ENCODE measurements at regions not wholly inside any gene's neighbourhood (a gene's known extent, or its start where the extent isn't known, plus 50 kb on each side); places are given as distances from the start of the nearest gene placed in this dataset.
A peak's percentile ranks its signal among the peaks of the same experiment; 100 is the strongest.

GRCh38 chr6:3939368-3939958 is 90.3 kb downstream of the FAM50B start:
- no peak for FAIRE-seq
- no peaks in the 10 kb centered on the region for H3K79me2 ChIP-seq (ENCODE audit: control insufficient read depth, insufficient read depth, low read length)
- in situ Hi-C loops (cut with MboI) = no loop called here
- intact Hi-C loops (cut with micrococcal nuclease) = no loop called here
- no peaks in the 10 kb centered on the region for H4K20me1 ChIP-seq (replicated peaks; ENCODE audit: control insufficient read depth, insufficient read depth, low read length)
- ChIA-PET CTCF (ENCODE audit: low intra/inter-chr PET ratio) (no interaction called here), POLR2A (interaction anchor here (0.6 kb wide), 1 partner anchor 168 kb away, joined by 3 read pairs; no protein-coding TSS in a partner anchor)
- peaks cover 10 to 21% of the 10 kb centered on the region in 2 experiments; a peak in 4 of 5 replicates for H3K27me3 ChIP-seq (ENCODE audit: control insufficient read depth in 2 of 2, insufficient read depth in 2 of 2, low read length in 2 of 2)
- no peak overlapping the region for H3K9ac ChIP-seq (ENCODE audit: insufficient read depth in 1 of 2, low read depth in 2 of 2, low read length in 2 of 2)
- no peak for TF ChIP-seq CREB1 (IDR thresholded peaks at IDR 0.05)
- no peak for TF ChIP-seq CREB1 (CRISPR knock-in tag; IDR thresholded peaks at IDR 0.05)
- no peak for TF ChIP-seq SAFB (IDR thresholded peaks at IDR 0.05; ENCODE audit: borderline replicate concordance, low read depth, low read length)
- TF ChIP-seq BCOR (IDR thresholded peaks at IDR 0.05) = no peak
- no peak for TF ChIP-seq RBM39 (optimal IDR thresholded peaks at IDR 0.05; ENCODE audit: low read depth, low read length)
- no peak for TF ChIP-seq ZNF253 (CRISPR knock-in tag; conservative IDR thresholded peaks at IDR 0.05)
- TF ChIP-seq, protein P1, sequence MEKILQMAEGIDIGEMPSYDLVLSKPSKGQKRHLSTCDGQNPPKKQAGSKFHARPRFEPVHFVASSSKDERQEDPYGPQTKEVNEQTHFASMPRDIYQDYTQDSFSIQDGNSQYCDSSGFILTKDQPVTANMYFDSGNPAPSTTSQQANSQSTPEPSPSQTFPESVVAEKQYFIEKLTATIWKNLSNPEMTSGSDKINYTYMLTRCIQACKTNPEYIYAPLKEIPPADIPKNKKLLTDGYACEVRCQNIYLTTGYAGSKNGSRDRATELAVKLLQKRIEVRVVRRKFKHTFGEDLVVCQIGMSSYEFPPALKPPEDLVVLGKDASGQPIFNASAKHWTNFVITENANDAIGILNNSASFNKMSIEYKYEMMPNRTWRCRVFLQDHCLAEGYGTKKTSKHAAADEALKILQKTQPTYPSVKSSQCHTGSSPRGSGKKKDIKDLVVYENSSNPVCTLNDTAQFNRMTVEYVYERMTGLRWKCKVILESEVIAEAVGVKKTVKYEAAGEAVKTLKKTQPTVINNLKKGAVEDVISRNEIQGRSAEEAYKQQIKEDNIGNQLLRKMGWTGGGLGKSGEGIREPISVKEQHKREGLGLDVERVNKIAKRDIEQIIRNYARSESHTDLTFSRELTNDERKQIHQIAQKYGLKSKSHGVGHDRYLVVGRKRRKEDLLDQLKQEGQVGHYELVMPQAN (IDR thresholded peaks at IDR 0.05; ENCODE audit: borderline replicate concordance) = no peak
- no peak for TF ChIP-seq CCAR2 (IDR thresholded peaks at IDR 0.05; ENCODE audit: low read depth, low read length)
- no peak for TF ChIP-seq PRPF4 (IDR thresholded peaks at IDR 0.05; ENCODE audit: insufficient read depth, low read depth, low read length, poor library complexity, severe bottlenecking)
- TF ChIP-seq CREB3L1 (IDR thresholded peaks at IDR 0.05; ENCODE audit: borderline replicate concordance, low read depth) = no peak
- no peak for TF ChIP-seq SMC3 (conservative IDR thresholded peaks at IDR 0.05; ENCODE audit: insufficient read depth, low read depth, low read length)
- TF ChIP-seq ZBTB49 (CRISPR knock-in tag; IDR thresholded peaks at IDR 0.05; ENCODE audit: borderline replicate concordance) = no peak
- H3K4me1 ChIP-seq (replicated peaks in 1 of 2; ENCODE audit: control insufficient read depth in 2 of 2, insufficient read depth in 2 of 2, low read length in 2 of 2) = peaks cover 0 to 6% of the 10 kb centered on the region in 2 experiments; a peak in 2 of 5 replicates
- BruUV-seq (replicated peaks) = no TSS peak
- no peaks in the 10 kb centered on the region for H3K9me3 ChIP-seq (replicated peaks; ENCODE audit: control insufficient read depth, insufficient read depth, low read depth, low read length)
- peak; percentile 25; the same call in 2 of the 3 replicates for ATAC-seq
- H3K27ac ChIP-seq (ENCODE audit: extremely low read depth, low read depth, low read length) = no peak overlapping the region
- H3K36me3 ChIP-seq (ENCODE audit: control insufficient read depth, insufficient read depth, low read length) = no peaks in the 10 kb centered on the region
- no peak for DNase-seq (ENCODE audit: extremely low read depth in 1 of 4, low spot score in 3 of 4)
- no peaks in the 10 kb centered on the region for H3K9me1 ChIP-seq (ENCODE audit: control insufficient read depth, insufficient read depth, low read length)
- no peak overlapping the region for H3K4me3 ChIP-seq
- H2AFZ ChIP-seq (ENCODE audit: low read depth, low read length) = no peak overlapping the region
- no peak overlapping the region for H3K4me2 ChIP-seq (ENCODE audit: insufficient read depth, low read length)
- 16% methylated on average over 5 of the region's 7 CpGs for WGBS (ENCODE audit: insufficient coverage, low coverage, missing lambda C conversion rate)
